ENCODE measurements at regions not wholly inside any gene's neighbourhood (a gene's known extent, or its start where the extent isn't known, plus 50 kb on each side); places are given as distances from the start of the nearest gene placed in this dataset.
A peak's percentile ranks its signal among the peaks of the same experiment; 100 is the strongest.

GRCh38 chr1:244917073-244917670, 52.8 kb upstream of the HNRNPU start:
- H3K27me3 Mint-ChIP-seq (ENCODE audit: low read depth), result peaks cover 26% of the 10 kb centered on the region
- H3K9me3 Mint-ChIP-seq, result no peaks in the 10 kb centered on the region
- no peak overlapping the region for H3K27ac Mint-ChIP-seq
- peak overlapping the region; percentile 28 to 58 (median 51) for H3K4me3 Mint-ChIP-seq
- H3K4me1 Mint-ChIP-seq, result peaks cover 6% of the 10 kb centered on the region
- no peaks in the 10 kb centered on the region for H3K36me3 Mint-ChIP-seq (ENCODE audit: low read depth)
- TF ChIP-seq, protein P1, sequence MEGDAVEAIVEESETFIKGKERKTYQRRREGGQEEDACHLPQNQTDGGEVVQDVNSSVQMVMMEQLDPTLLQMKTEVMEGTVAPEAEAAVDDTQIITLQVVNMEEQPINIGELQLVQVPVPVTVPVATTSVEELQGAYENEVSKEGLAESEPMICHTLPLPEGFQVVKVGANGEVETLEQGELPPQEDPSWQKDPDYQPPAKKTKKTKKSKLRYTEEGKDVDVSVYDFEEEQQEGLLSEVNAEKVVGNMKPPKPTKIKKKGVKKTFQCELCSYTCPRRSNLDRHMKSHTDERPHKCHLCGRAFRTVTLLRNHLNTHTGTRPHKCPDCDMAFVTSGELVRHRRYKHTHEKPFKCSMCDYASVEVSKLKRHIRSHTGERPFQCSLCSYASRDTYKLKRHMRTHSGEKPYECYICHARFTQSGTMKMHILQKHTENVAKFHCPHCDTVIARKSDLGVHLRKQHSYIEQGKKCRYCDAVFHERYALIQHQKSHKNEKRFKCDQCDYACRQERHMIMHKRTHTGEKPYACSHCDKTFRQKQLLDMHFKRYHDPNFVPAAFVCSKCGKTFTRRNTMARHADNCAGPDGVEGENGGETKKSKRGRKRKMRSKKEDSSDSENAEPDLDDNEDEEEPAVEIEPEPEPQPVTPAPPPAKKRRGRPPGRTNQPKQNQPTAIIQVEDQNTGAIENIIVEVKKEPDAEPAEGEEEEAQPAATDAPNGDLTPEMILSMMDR (IDR thresholded peaks at IDR 0.05; ENCODE audit: unreplicated experiment in 3 of 3), result no peak

GRCh38 chr1:244915736-244916135, 51.4 kb upstream of the HNRNPU start:
- TF ChIP-seq, protein P1 (IDR thresholded peaks at IDR 0.05; ENCODE audit: unreplicated experiment in 3 of 3), result no peak
- H3K27me3 Mint-ChIP-seq (ENCODE audit: low read depth), result peaks cover 25% of the 10 kb centered on the region
- H3K36me3 Mint-ChIP-seq (ENCODE audit: low read depth), result no peaks in the 10 kb centered on the region
- no peak overlapping the region for H3K27ac Mint-ChIP-seq
- peaks cover 6% of the 10 kb centered on the region for H3K4me1 Mint-ChIP-seq
- H3K4me3 Mint-ChIP-seq, result no peak overlapping the region
- no peaks in the 10 kb centered on the region for H3K9me3 Mint-ChIP-seq

DNA sequence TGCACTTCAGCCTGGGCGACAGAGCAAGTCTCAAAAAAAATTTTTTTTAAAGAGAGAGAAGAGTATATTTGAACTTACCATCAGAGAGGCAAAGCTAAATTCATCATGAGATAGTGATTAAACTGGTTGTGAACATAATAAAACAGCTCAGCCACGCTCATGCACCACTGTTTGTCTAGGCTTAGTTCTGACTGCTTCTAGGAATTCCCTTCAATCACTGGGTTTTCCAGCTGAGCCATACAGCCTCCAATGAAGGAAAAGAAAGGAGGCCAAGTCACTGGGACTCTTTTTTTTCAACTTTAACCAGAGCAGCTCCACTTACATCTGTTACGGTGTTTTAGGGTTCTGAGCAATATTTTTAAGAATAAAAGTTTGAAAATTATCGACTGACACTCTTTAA, 50.4 kb upstream of the HNRNPU start:
- no peak overlapping the region for H3K4me3 Mint-ChIP-seq
- peaks cover 4% of the 10 kb centered on the region for H3K4me1 Mint-ChIP-seq
- H3K36me3 Mint-ChIP-seq (ENCODE audit: low read depth), result no peaks in the 10 kb centered on the region
- peaks cover 21% of the 10 kb centered on the region for H3K27me3 Mint-ChIP-seq (ENCODE audit: low read depth)
- H3K27ac Mint-ChIP-seq, result no peak overlapping the region
- TF ChIP-seq, protein P1 (IDR thresholded peaks at IDR 0.05; ENCODE audit: unreplicated experiment in 3 of 3), result no peak
- no peaks in the 10 kb centered on the region for H3K9me3 Mint-ChIP-seq

Measured in nephron (organoid).